HEK293T (cell line): ENCODE measurements at regions not wholly inside any gene's neighbourhood (a gene's known extent, or its start where the extent isn't known, plus 50 kb on each side); places are given as distances from the start of the nearest gene placed in this dataset.

Experiments used
- FOXM1 ChIP-seq: fragments of 450-650 bp; IDR thresholded peaks from 2 replicates; pipeline ENCODE4 v1.6.1; 2017; ENCODE audit warnings: mild to moderate bottlenecking, borderline replicate concordance
- L3MBTL2 ChIP-seq: fragments of 450-650 bp; conservative IDR thresholded peaks from 2 replicates; pipeline ENCODE4 v1.6.1; 2016; ENCODE audit warnings: mild to moderate bottlenecking
- TARDBP ChIP-seq: fragments of 450-650 bp; IDR thresholded peaks from 2 replicates; pipeline ENCODE4 v1.6.1; 2016

DNA sequence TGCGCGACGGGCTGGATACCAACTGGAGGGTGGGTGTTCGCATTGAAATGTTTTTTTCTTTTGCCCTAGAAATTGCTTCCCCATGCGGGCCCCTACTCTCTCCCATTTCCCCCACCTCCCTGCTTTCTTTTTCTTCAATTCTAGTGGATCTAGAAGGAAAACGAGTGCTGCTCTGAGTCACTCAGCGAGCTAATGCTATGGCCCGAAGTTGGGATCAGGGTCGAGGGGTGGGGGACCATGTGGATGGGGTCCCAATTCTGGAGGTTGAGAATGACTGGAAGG, 71.5 kb downstream of the SOX4 start:
- no peak for TF ChIP-seq FOXM1
- no peak for TF ChIP-seq L3MBTL2
- TF ChIP-seq TARDBP: no peak
